DND-41 (cell line): ENCODE measurements at regions not wholly inside any gene's neighbourhood (a gene's known extent, or its start where the extent isn't known, plus 50 kb on each side); places are given as distances from the start of the nearest gene placed in this dataset.

ENCODE experiments used
- ATAC-seq: fragments of 200-7000 bp; cut with Tn5 transposase; 3 replicates; pipeline ENCODE4 v1.9.1; 2021; ENCODE audit warnings: low read depth; ENCODE audit not compliant: insufficient read depth
- DNase-seq: peaks from one replicate; pipeline ENCODE4 v3.0.0-alpha.2; 2020
- H2AFZ ChIP-seq: 2 replicates; pipeline ENCODE4 v1.6.0; 2012; ENCODE audit warnings: low read depth, low read length
- H3K27ac ChIP-seq: 2 replicates; pipeline ENCODE4 v1.5.1; 2012; ENCODE audit warnings: low read length, inconsistent platforms
- H3K27me3 ChIP-seq: fragments of 200-600 bp; sonication (generic); 2 replicates; pipeline ENCODE4 v1.6.0; 2012; ENCODE audit warnings: low read length, mild to moderate bottlenecking, inconsistent platforms; ENCODE audit not compliant: insufficient read depth, poor library complexity
- H3K36me3 ChIP-seq: 2 replicates; pipeline ENCODE4 v1.5.1; 2012; ENCODE audit warnings: low read length, inconsistent platforms; ENCODE audit not compliant: insufficient read depth
- H3K4me1 ChIP-seq: 2 replicates; pipeline ENCODE4 v1.5.1; 2012; ENCODE audit warnings: mild to moderate bottlenecking, low read length; ENCODE audit not compliant: insufficient read depth
- H3K4me2 ChIP-seq: 2 replicates; pipeline ENCODE4 v1.6.0; 2012; ENCODE audit warnings: mild to moderate bottlenecking, moderate library complexity, low read length, inconsistent platforms; ENCODE audit not compliant: insufficient read depth
- H3K4me3 ChIP-seq, 2 experiments: fragments of 200-600 bp in 1 of 2; shearing (Covaris generic) in 1 of 2; 2 replicates each; pipeline ENCODE4 v1.5.1; 2012 to 2016; ENCODE audit warnings: inconsistent platforms in 2 of 2, low read length in 2 of 2, mild to moderate bottlenecking in 2 of 2, low read depth in 1 of 2, moderate library complexity in 1 of 2
- H3K79me2 ChIP-seq: 2 replicates; pipeline ENCODE4 v1.6.0; 2012; ENCODE audit warnings: low read length, inconsistent platforms; ENCODE audit not compliant: insufficient read depth
- H3K9ac ChIP-seq: 2 replicates; pipeline ENCODE4 v1.6.0; 2012; ENCODE audit warnings: low read depth, mild to moderate bottlenecking, inconsistent platforms, low read length, moderate library complexity
- H3K9me3 ChIP-seq: 2 replicates; pipeline ENCODE4 v1.5.1; 2012; ENCODE audit warnings: low read length, moderate library complexity, mild to moderate bottlenecking, inconsistent platforms; ENCODE audit not compliant: insufficient read depth, severe bottlenecking
- H4K20me1 ChIP-seq: 2 replicates; pipeline ENCODE4 v1.6.0; 2012; ENCODE audit warnings: low read length; ENCODE audit not compliant: insufficient read depth
- CTCF ChIP-seq: IDR thresholded peaks from 2 replicates; pipeline ENCODE4 v1.5.1; 2012; ENCODE audit warnings: borderline replicate concordance, low read length, moderate library complexity, mild to moderate bottlenecking; ENCODE audit not compliant: poor library complexity, severe bottlenecking; ENCODE audit errors: extremely low read depth
- EZH2 ChIP-seq: IDR thresholded peaks from 3 replicates; pipeline ENCODE4 v1.6.1; 2012; ENCODE audit warnings: borderline replicate concordance, low read depth, mild to moderate bottlenecking, moderate library complexity, low read length, inconsistent platforms; ENCODE audit not compliant: severe bottlenecking

- no peaks in the 10 kb centered on the region for H3K36me3 ChIP-seq
- no peak overlapping the region for H2AFZ ChIP-seq
- H3K9me3 ChIP-seq: no peaks in the 10 kb centered on the region
- H3K79me2 ChIP-seq: no peaks in the 10 kb centered on the region
- no peak for TF ChIP-seq EZH2
- no peak for TF ChIP-seq CTCF
- H3K4me2 ChIP-seq: no peak overlapping the region
- H4K20me1 ChIP-seq: no peaks in the 10 kb centered on the region
- no peak for ATAC-seq
- no peak overlapping the region for H3K27ac ChIP-seq
- DNase-seq: no peak
- H3K4me3 ChIP-seq: no peak overlapping the region
- no peaks in the 10 kb centered on the region for H3K27me3 ChIP-seq
- H3K4me1 ChIP-seq: peaks cover 11% of the 10 kb centered on the region
- H3K9ac ChIP-seq: no peak overlapping the region
Measured at GRCh38 chr9:89678396-89679015, 73.7 kb downstream of the GADD45G start.

- H3K9ac ChIP-seq: no peak overlapping the region
- no peak overlapping the region for H3K4me3 ChIP-seq
- H4K20me1 ChIP-seq: no peaks in the 10 kb centered on the region
- H3K36me3 ChIP-seq: no peaks in the 10 kb centered on the region
- H3K9me3 ChIP-seq: no peaks in the 10 kb centered on the region
- DNase-seq: no peak
- no peak overlapping the region for H2AFZ ChIP-seq
- no peaks in the 10 kb centered on the region for H3K79me2 ChIP-seq
- no peaks in the 10 kb centered on the region for H3K27me3 ChIP-seq
- no peak overlapping the region for H3K27ac ChIP-seq
- H3K4me2 ChIP-seq: no peak overlapping the region
- peaks cover 11% of the 10 kb centered on the region for H3K4me1 ChIP-seq
- no peak for ATAC-seq
- TF ChIP-seq EZH2 (no peak), CTCF (no peak)
Measured at GRCh38 chr9:89679016-89679415, 74.2 kb downstream of the GADD45G start.

DNA sequence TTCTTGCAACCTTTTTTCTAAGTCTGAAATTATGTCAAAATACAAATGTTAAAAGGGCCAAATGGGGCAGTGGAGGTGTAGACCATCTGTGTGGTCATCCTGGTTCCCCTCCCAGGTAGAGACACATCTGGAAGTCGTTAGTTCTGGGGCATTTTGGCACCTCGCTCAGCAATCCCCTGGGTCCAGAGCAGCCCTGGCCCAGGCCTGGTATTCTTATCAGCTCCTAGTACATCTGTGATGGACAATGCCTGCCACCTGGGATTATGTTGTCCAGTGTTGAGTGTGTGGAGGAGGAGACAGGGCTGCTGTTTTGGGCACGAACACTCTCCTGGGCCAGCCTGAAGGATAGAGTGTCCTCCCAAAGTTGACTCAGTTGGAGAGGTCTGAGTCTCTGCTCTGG is 74.8 kb downstream of the GADD45G start:
- no peaks in the 10 kb centered on the region for H3K79me2 ChIP-seq
- no peak overlapping the region for H3K9ac ChIP-seq
- H3K4me2 ChIP-seq: no peak overlapping the region
- H3K9me3 ChIP-seq: no peaks in the 10 kb centered on the region
- TF ChIP-seq CTCF (no peak), EZH2 (no peak)
- no peaks in the 10 kb centered on the region for H4K20me1 ChIP-seq
- no peaks in the 10 kb centered on the region for H3K27me3 ChIP-seq
- H3K4me3 ChIP-seq: no peak overlapping the region
- no peak overlapping the region for H3K27ac ChIP-seq
- no peaks in the 10 kb centered on the region for H3K36me3 ChIP-seq
- DNase-seq (no peak), ATAC-seq (no peak)
- H2AFZ ChIP-seq: no peak overlapping the region
- peaks cover 11% of the 10 kb centered on the region for H3K4me1 ChIP-seq
